ENCODE measurements at regions not wholly inside any gene's neighbourhood (a gene's known extent, or its start where the extent isn't known, plus 50 kb on each side); places are given as distances from the start of the nearest gene placed in this dataset.

DNA sequence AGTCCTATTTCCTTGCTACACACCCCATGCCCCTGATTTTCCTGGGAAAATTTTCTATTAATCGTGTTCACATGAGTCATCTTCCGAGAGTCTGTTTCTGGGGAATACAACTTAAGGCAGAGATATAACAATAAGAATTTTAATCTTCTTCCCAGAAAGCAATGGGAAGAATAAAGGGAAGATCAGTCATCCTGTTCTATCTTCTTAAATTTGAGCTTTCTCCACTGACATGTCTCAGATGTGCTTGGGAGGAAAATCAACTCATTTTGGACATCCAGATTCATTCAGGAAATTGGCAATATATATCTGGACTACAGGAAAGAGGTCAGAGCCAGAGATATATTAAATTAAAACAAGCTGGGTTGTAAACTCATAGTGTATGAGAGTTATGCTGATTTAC is 62.3 kb upstream of the SPAG16 start:
- no peak for TF ChIP-seq POLR2AphosphoS5 (IDR thresholded peaks at IDR 0.05; ENCODE audit: low read depth, low read length)
- TF ChIP-seq, protein P1, sequence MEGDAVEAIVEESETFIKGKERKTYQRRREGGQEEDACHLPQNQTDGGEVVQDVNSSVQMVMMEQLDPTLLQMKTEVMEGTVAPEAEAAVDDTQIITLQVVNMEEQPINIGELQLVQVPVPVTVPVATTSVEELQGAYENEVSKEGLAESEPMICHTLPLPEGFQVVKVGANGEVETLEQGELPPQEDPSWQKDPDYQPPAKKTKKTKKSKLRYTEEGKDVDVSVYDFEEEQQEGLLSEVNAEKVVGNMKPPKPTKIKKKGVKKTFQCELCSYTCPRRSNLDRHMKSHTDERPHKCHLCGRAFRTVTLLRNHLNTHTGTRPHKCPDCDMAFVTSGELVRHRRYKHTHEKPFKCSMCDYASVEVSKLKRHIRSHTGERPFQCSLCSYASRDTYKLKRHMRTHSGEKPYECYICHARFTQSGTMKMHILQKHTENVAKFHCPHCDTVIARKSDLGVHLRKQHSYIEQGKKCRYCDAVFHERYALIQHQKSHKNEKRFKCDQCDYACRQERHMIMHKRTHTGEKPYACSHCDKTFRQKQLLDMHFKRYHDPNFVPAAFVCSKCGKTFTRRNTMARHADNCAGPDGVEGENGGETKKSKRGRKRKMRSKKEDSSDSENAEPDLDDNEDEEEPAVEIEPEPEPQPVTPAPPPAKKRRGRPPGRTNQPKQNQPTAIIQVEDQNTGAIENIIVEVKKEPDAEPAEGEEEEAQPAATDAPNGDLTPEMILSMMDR (IDR thresholded peaks at IDR 0.05) = no peak

Data from Panc1 (cell line).